HUES48 (cell line): ENCODE measurements at regions not wholly inside any gene's neighbourhood (a gene's known extent, or its start where the extent isn't known, plus 50 kb on each side); places are given as distances from the start of the nearest gene placed in this dataset.

Source experiments
- H3K27ac ChIP-seq: one replicate; pipeline ENCODE4 v1.7.0; 2013; ENCODE audit warnings: low read depth, low read length, inconsistent platforms
- H3K27me3 ChIP-seq: 2 replicates; pipeline ENCODE4 v1.6.1; 2013; ENCODE audit warnings: mild to moderate bottlenecking, low read length; ENCODE audit not compliant: control insufficient read depth, insufficient read depth
- H3K36me3 ChIP-seq: 2 replicates; pipeline ENCODE4 v1.6.1; 2013; ENCODE audit warnings: low read length; ENCODE audit not compliant: control insufficient read depth, insufficient read depth
- H3K4me1 ChIP-seq: 2 replicates; pipeline ENCODE4 v1.6.1; 2013; ENCODE audit warnings: mild to moderate bottlenecking, low read length; ENCODE audit not compliant: control insufficient read depth, insufficient read depth
- H3K4me3 ChIP-seq: 2 replicates; pipeline ENCODE4 v1.5.1; 2013; ENCODE audit warnings: mild to moderate bottlenecking, low read depth, low read length
- H3K9ac ChIP-seq: 2 replicates; pipeline ENCODE4 v1.6.1; 2013; ENCODE audit warnings: mild to moderate bottlenecking, low read depth, low read length, moderate library complexity
- H3K9me3 ChIP-seq: 2 replicates; pipeline ENCODE4 v1.6.1; 2013; ENCODE audit warnings: low read length; ENCODE audit not compliant: control insufficient read depth, insufficient read depth

DNA sequence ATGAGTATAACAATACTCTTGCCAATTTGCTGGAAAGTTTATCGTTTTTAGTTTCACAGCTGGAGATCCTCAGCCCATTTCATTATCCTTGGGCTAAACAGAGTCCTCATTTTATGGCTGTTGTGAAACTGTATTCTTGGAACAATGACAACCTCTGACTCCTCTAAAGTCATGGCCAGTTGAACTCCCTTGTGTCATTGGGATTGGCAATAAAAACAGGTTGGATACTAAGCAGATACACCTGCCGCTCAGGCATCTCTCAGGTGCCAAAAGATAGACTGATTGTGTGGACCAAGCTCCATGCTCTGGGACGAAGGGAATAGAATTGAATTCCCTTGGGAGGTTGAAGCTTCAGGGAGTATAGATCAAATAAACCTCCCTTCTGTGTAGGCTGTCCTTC is 182.2 kb downstream of the WDR11 start:
- no peak overlapping the region for H3K9ac ChIP-seq
- peaks cover 13% of the 10 kb centered on the region; the same call in 1 of the 2 replicates for H3K4me1 ChIP-seq
- H3K36me3 ChIP-seq, result no peaks in the 10 kb centered on the region
- H3K27ac ChIP-seq, result no peak overlapping the region
- no peaks in the 10 kb centered on the region for H3K9me3 ChIP-seq
- H3K27me3 ChIP-seq, result no peaks in the 10 kb centered on the region
- H3K4me3 ChIP-seq, result no peak overlapping the region

- no peaks in the 10 kb centered on the region for H3K27me3 ChIP-seq
- no peak overlapping the region for H3K4me3 ChIP-seq
- H3K9ac ChIP-seq, result no peak overlapping the region
- no peaks in the 10 kb centered on the region for H3K36me3 ChIP-seq
- peaks cover 13% of the 10 kb centered on the region; the same call in 1 of the 2 replicates for H3K4me1 ChIP-seq
- H3K9me3 ChIP-seq, result no peaks in the 10 kb centered on the region
- no peak overlapping the region for H3K27ac ChIP-seq
Observed at GRCh38 chr10:121036431-121036830, 185.3 kb downstream of the WDR11 start.

- Histone ChIP-seq H3K27me3 (no peaks in the 10 kb centered on the region), H3K4me1 (peaks cover 6% of the 10 kb centered on the region; the same call in 1 of the 2 replicates), H3K9me3 (no peaks in the 10 kb centered on the region), H3K4me3 (no peak overlapping the region), H3K36me3 (no peaks in the 10 kb centered on the region), H3K9ac (no peak overlapping the region), H3K27ac (no peak overlapping the region)
Observed at GRCh38 chr10:121041499-121041898, 190.3 kb downstream of the WDR11 start.

GRCh38 chr10:121041906-121042305 is 190.7 kb downstream of the WDR11 start:
- Histone ChIP-seq H3K4me1 (peaks cover 2% of the 10 kb centered on the region; the same call in 1 of the 2 replicates), H3K9me3 (no peaks in the 10 kb centered on the region), H3K36me3 (no peaks in the 10 kb centered on the region), H3K27me3 (no peaks in the 10 kb centered on the region), H3K27ac (no peak overlapping the region), H3K4me3 (no peak overlapping the region), H3K9ac (no peak overlapping the region)

DNA sequence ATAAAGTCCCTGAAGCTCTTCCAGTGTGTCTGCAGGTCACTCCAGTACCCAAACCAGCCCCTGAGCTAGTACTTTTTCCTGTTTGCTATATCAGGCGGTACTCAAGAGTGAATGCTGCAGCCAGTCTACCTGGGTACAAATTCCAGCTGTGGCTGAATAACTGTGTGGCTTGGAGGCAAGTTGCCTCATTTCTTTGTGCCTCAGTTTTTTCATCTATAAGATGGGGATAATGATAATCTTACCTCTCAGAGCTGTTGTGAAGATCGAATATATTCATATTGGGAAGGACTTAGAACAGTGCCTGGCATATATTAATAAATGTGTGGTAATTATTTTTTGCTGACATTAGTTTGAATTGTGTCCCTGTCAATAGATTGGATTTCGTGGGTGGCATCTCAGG is 191.2 kb downstream of the WDR11 start:
- H3K9ac ChIP-seq, result no peak overlapping the region
- no peaks in the 10 kb centered on the region for H3K4me1 ChIP-seq
- no peaks in the 10 kb centered on the region for H3K27me3 ChIP-seq
- no peaks in the 10 kb centered on the region for H3K9me3 ChIP-seq
- H3K27ac ChIP-seq, result no peak overlapping the region
- no peak overlapping the region for H3K4me3 ChIP-seq
- no peaks in the 10 kb centered on the region for H3K36me3 ChIP-seq

DNA sequence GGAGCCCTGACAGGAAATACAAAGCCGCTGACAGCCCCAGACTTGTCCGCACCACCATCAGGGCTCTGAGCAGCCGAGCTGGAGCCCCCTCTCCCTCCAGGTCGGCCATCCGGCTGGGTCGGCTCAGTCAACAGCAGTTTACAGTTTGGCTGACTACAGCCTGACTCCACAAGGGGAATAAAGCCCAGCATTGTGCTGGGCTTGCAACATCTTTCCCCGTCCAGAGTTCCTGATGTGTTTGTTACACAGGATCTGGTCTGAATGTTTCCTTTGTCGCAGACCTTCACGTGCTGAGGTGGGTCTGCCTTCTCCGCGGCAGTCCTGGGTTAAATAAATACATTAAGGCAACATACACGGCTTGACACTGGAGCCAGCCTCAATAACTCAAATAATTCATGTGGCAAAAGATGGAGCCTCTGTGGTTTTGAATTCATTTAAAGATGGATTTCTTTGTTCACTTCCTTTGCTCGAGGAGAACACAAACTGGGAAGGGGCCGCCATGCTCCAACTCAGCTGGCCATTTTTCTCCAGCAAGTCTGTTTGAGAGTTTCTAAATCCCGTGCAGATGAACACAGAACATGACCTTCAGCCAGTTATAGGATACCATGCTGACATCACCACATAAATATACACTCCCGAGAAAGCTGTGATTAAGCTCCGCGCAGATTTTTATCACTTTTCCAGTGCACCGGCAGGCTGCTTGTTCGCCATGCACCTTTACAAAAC is 192.1 kb downstream of the WDR11 start:
- H3K27me3 ChIP-seq, result no peaks in the 10 kb centered on the region
- H3K9ac ChIP-seq, result no peak overlapping the region
- no peak overlapping the region for H3K27ac ChIP-seq
- H3K4me1 ChIP-seq, result no peaks in the 10 kb centered on the region
- H3K9me3 ChIP-seq, result no peaks in the 10 kb centered on the region
- H3K4me3 ChIP-seq, result no peak overlapping the region
- H3K36me3 ChIP-seq, result no peaks in the 10 kb centered on the region

GRCh38 chr10:121048749-121049148 is 197.6 kb downstream of the WDR11 start:
- H3K27me3 ChIP-seq, result no peaks in the 10 kb centered on the region
- no peak overlapping the region for H3K4me3 ChIP-seq
- no peaks in the 10 kb centered on the region for H3K4me1 ChIP-seq
- H3K27ac ChIP-seq, result no peak overlapping the region
- H3K9ac ChIP-seq, result no peak overlapping the region
- H3K9me3 ChIP-seq, result no peaks in the 10 kb centered on the region
- no peaks in the 10 kb centered on the region for H3K36me3 ChIP-seq

DNA sequence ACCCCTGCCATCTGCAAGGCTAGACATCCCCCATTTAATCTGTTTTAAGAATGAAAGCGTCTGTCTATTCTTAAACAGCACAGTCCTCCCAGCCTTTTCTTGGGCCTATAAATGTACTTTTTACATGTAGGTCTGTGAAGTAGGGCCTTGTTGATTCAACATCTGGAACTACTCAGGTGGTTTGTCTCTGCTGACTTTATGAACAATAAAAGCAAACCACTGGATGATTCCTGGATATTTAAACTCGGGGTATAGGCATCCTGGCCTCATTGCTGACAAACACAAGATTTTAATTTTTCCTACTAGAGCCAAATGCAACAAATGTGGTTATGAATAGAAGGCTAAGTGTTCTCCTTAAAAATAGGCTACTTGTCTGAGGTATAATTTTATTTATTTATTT is 198.3 kb downstream of the WDR11 start:
- no peak overlapping the region for H3K9ac ChIP-seq
- no peak overlapping the region for H3K27ac ChIP-seq
- H3K4me1 ChIP-seq, result no peaks in the 10 kb centered on the region
- H3K36me3 ChIP-seq, result no peaks in the 10 kb centered on the region
- no peaks in the 10 kb centered on the region for H3K27me3 ChIP-seq
- no peaks in the 10 kb centered on the region for H3K9me3 ChIP-seq
- no peak overlapping the region for H3K4me3 ChIP-seq

- H3K4me1 ChIP-seq, result no peaks in the 10 kb centered on the region
- no peak overlapping the region for H3K9ac ChIP-seq
- H3K27me3 ChIP-seq, result no peaks in the 10 kb centered on the region
Observed at GRCh38 chr10:121049923-121050322, 198.8 kb downstream of the WDR11 start.

DNA sequence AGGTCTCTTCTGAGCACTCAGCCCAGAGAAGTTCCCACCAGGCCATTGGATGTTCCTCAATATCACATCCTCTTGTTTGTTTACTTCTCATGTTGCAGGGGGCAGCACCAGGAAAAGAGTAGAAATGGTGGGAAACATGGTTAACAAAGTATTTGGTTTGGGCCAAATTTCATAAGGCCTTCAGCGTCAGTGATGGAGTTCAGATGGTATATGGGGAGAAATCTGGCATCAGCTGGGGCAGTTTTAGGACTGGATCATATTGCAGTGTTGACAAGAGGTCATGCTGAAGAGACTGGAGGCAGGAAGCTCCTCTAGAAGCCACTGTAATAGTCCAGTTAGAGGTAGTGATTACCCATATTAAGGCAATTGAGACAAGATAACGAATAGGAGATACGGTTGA is 200.0 kb downstream of the WDR11 start:
- H3K36me3 ChIP-seq, result no peaks in the 10 kb centered on the region
- no peaks in the 10 kb centered on the region for H3K9me3 ChIP-seq
- H3K27ac ChIP-seq, result no peak overlapping the region
- no peaks in the 10 kb centered on the region for H3K4me1 ChIP-seq
- H3K4me3 ChIP-seq, result no peak overlapping the region
- no peaks in the 10 kb centered on the region for H3K27me3 ChIP-seq
- H3K9ac ChIP-seq, result no peak overlapping the region

More at GRCh38 chr10:121049923-121050322, 198.8 kb downstream of the WDR11 start:
- Histone ChIP-seq H3K9me3 (no peaks in the 10 kb centered on the region), H3K4me3 (no peak overlapping the region), H3K27ac (no peak overlapping the region), H3K36me3 (no peaks in the 10 kb centered on the region)

GRCh38 chr10:121051696-121052279 is 200.6 kb downstream of the WDR11 start:
- Histone ChIP-seq H3K9me3 (no peaks in the 10 kb centered on the region), H3K4me1 (no peaks in the 10 kb centered on the region), H3K36me3 (no peaks in the 10 kb centered on the region), H3K27me3 (no peaks in the 10 kb centered on the region), H3K27ac (no peak overlapping the region), H3K9ac (no peak overlapping the region), H3K4me3 (no peak overlapping the region)
